GM12872 (cell line): ENCODE measurements at regions not wholly inside any gene's neighbourhood (a gene's known extent, or its start where the extent isn't known, plus 50 kb on each side); places are given as distances from the start of the nearest gene placed in this dataset.

Source experiments
- TF ChIP-seq, protein P1 (sequence below): IDR thresholded peaks from 3 replicates; pipeline ENCODE4 v1.5.1; 2011; ENCODE audit warnings: low read depth, mild to moderate bottlenecking, low read length, moderate library complexity; ENCODE audit not compliant: insufficient read depth

DNA sequence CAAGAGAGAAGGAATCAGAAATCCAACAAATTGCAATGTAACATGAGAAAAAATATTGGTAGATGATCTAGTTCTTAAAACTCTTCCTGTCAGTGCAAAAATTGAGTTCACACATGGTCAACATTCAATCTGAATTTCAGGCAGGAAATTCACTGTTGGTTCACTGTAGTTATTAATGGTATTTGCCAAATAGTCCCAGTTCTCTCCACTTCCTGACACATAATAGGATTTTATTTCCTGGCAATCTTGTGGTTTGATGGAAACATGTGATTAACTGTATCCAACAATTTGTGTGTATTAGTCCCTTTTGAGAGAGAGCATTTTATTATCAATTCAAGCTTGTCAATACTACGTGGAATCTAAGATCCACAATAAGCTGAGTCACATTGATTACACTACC lies 1103.1 kb downstream of the ROBO2 start:
- TF ChIP-seq, protein P1, sequence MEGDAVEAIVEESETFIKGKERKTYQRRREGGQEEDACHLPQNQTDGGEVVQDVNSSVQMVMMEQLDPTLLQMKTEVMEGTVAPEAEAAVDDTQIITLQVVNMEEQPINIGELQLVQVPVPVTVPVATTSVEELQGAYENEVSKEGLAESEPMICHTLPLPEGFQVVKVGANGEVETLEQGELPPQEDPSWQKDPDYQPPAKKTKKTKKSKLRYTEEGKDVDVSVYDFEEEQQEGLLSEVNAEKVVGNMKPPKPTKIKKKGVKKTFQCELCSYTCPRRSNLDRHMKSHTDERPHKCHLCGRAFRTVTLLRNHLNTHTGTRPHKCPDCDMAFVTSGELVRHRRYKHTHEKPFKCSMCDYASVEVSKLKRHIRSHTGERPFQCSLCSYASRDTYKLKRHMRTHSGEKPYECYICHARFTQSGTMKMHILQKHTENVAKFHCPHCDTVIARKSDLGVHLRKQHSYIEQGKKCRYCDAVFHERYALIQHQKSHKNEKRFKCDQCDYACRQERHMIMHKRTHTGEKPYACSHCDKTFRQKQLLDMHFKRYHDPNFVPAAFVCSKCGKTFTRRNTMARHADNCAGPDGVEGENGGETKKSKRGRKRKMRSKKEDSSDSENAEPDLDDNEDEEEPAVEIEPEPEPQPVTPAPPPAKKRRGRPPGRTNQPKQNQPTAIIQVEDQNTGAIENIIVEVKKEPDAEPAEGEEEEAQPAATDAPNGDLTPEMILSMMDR: no peak

DNA sequence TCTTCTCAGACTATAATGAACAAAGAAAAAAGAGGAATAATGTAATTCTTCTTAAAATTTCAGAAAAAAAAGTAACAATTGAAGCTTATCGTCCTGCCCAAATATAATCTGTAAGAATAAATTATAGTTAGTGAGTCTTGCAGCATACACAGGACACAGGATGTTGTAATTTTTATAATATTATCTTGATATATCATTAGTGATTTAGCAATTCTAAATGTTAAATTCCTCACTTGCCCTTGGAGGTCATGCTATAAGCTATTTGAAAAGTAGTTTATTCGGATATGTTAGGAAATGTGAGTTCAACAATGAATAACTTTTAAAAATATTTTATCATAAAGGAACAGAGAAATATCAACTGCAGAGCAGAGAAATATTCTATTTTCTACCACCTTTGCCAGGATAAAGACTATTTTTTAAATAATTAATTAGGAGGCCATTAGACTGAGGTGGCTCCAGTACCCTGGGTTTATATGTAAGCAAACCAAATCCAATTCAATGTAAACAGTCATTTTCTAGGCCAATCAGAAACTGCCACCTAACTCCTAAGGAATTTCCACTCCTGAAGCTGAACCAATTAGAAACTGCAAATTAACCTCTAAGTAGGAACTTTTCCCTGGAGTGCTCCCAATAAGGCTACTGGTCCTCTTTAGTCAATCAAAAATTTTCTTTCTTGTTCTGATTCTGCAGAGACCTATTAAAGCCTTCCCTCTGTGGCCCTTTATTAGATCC lies 1109.3 kb downstream of the ROBO2 start:
- TF ChIP-seq, protein P1: no peak

DNA sequence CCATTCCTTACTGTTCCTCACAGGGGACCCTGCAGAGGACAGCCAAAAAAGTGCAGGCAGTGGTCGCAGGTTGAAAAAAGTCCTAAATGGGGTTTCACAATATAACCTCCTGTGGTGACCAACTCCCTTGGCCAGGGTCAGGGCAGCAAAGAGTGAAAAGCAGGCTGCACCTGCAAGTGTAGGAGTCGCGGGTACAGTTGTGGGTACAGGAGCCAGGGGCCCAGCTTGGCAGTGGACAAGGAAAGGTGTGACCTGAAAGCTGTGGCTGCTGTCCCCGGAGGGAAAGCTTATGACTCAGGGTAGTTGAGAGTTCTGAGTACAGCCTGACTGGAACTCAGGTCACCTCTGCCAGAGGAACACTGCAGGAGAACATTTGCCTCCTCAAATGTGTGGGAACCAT lies 1114.1 kb downstream of the ROBO2 start:
- TF ChIP-seq, protein P1: no peak

DNA sequence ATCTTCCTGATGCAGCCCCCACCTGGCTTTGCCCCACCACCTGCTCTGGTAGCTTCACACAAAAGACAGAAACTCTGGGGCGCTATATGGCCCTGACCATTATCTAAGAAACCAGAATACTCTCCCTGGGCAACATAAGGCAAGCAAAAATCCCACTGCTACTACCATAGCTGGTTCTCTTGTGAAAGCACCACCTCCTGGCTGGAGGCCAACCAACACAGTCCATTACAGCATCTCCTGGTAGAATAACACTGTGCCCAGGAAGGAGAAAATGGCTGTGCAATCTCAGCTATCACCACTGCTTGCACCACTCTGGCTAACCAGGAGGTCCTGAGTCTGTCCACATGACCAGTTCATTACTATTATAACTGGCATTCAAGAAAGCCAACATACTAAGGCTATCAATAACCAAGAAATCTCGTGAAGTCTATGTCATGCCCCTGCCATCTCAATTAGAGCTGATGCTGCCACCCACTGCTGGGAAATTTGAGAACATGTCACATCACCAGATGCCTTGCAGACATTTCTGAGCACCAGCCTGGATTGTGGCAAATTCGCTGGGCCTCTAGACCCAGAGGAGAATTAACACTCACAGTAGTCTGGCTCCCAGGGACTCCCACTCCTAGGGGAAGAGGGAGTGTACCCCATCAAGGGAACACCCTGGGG lies 1114.8 kb downstream of the ROBO2 start:
- TF ChIP-seq, protein P1: no peak

DNA sequence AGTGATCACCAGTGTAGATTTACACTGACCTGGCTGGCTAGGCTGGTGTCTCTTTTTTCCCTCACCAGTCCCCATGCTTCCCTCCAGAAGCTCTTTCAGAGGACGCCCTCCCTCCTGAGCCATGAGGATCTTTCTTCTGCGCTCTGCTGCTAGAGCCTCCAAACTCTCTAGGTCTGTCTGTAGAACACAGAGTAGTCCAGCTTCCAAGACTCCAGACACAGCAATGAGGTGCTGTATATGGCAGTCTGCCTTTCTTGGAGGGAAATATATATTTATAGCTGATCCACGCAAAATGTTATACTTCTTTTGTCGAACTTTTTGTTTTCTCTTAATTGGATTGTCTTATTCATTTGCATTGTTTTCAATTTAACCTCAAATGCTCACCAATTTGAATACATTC lies 1121.8 kb downstream of the ROBO2 start:
- TF ChIP-seq, protein P1: no peak

DNA sequence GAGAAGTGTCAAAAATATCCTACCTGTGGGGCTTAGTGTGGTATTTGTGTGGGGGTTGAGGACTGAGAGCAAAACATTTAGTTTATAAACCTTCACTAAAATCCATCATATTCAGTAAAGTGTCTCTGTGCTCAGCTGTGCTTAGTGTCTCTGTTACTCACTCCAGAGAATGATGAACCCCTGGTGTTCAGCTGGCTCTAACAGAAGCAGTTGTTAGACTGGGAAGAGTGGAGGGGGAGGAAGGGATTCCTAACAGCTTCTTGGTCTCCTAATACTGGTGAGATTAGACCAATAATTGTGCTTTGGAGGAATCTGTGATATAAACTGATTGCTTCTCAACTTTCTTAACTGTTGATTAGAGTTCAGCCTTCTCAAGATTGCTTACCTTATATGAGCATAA lies 1123.5 kb downstream of the ROBO2 start:
- TF ChIP-seq, protein P1: no peak

DNA sequence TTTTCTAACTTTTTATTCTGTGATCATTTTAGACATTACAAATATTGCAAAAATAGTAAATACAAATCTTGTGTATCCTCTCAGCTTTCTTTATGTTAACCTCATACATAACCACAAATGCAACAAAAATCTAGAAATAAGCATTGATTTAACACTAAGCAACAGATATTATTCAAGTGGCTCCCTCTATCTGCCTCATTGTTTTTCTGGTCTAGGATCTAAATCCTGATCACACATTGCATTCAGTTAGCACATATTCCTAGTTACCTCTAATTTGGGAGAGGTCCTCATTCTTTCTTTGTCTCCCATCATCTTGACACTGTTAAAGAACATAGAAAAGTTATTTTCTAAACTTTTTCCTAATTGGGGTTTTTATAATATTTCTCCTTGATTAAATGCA lies 1126.0 kb downstream of the ROBO2 start:
- TF ChIP-seq, protein P1: no peak
